ENCODE measurements at regions not wholly inside any gene's neighbourhood (a gene's known extent, or its start where the extent isn't known, plus 50 kb on each side); places are given as distances from the start of the nearest gene placed in this dataset.
"Not testable (repeated sequence)": the region's sequence is repeated elsewhere in the genome, so short reads cannot be mapped to it uniquely, and the experiment has no call there.

DNA sequence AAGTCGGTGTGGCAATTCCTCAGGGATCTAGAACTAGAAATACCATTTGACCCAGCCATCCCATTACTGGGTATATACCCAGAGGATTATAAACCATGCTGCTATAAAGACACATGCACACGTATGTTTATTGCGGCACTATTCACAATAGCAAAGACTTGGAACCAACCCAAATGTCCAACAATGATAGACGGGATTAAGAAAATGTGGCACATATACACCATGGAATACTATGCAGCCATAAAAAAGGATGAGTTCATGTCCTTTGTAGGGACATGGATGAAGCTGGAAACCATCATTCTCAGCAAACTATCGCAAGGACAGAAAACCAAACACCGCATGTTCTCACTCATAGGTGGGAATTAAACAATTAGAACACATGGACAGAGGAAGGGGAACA lies 80.6 kb upstream of the ST3GAL5 start:
- DNase-seq = not testable (repeated sequence)

- DNase-seq = not testable (repeated sequence)
Observed at GRCh38 chr2:85965770-85966169, 77.0 kb upstream of the ST3GAL5 start.

GRCh38 chr2:85963747-85964418 lies 75.1 kb upstream of the ST3GAL5 start:
- not testable (repeated sequence) for DNase-seq

DNA sequence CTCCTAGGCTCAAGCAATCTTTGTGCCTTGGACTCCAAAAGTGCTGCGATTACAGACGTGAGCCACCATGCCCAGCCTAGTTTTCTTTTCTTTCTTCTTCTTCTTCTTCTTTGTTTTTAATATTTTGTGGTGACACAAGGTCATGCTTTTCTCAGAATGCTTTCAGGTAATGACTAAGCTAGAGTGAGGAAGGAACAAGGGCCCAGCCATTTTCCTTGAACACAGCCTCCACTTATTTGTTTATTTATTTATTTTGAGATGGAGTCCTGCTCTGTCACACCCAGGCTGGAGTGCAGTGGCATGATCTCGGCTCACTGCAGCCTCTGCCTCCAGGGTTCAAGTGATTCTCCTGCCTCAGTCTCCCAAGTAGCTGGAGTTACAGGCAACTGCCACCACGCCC lies 74.3 kb upstream of the ST3GAL5 start:
- DNase-seq = peak; percentile 27

- DNase-seq = no peak
Observed at GRCh38 chr2:85961754-85962153, 73.0 kb upstream of the ST3GAL5 start.

- DNase-seq = no peak
Observed at GRCh38 chr2:85961053-85961452, 72.3 kb upstream of the ST3GAL5 start.

GRCh38 chr2:85959826-85960225 lies 71.0 kb upstream of the ST3GAL5 start:
- DNase-seq = no peak

GRCh38 chr2:85959185-85959584 lies 70.4 kb upstream of the ST3GAL5 start:
- DNase-seq = no peak

DNA sequence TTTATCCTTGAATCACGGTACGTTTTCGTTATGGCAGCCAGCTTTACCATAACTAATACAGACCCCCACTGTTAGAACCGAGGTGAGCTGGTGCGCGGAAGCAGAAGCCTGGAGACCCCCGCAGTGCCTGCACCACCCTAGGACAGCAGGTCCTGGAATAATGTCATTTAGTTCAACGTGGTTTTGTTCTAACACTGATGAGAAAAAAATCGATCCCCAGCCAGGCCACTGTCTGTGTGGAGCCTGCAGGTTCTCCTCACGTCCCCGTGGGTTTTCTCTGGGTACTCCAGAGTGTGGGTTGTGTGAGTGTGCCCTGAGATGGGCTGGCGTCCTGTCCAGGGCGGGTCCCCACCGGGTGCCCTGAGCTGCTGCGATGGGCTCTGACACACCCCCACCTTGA lies 69.9 kb upstream of the ST3GAL5 start:
- no peak for DNase-seq

GRCh38 chr2:85957256-85957655 lies 68.5 kb upstream of the ST3GAL5 start:
- no peak for DNase-seq

DNA sequence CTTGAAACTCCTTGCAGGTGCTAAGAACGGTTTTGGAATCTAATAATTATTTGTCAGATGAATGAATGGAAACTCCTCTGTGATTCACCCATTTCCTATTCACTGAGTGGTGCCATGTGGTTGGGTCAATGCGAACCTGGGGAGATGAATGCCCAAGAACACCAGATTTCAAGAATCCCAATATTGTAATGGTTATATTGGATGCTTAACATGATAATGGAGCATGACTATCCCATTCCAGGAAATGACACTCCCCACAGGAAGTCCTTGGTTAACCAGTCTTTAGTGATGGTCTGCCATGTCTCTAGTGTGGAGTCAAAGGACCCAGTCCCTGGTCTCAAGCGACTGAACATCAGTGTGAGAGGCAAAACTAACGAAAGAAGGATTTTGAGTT lies 67.9 kb upstream of the ST3GAL5 start:
- no peak for DNase-seq

DNA sequence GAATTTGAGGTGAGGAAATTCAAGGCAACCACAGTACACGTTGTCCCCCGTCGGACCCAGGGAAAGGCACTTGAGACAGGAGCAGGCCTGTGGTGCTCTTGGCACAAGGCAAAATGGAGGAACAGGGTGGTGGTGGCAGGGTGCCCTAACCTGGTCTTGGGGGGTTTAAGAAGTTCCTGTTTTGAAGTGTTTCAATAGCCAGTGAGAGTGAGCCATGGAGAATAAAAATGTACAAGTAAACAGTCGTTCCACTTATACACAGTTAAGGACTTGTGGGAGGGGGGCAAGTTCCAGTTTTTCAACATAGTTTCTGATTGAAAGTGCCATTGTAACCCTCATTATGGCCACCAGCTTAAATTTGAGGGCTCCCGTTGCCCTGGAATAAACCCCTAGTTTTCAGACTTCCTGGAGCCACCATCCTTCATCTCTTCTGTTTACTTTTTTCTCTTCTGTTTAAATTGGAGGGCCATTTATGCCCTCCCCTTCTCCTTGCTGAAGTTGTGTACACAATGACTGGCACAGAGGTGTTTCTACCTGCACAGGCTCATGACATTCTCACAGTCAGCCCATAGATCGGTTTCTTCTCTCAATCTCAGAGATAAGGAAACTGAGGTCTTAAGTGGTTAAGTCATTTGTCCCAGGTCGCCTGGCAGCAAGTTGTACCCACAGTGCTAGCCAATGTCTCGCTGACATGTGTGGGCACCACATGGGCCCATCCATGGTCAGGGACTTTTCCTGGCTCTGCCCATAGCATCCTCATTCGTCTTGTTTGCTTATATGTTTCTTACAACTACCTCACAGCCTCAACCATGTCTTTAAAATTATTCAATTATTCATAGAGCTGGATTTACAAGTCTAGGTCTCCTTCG lies 66.0 kb upstream of the ST3GAL5 start:
- DNase-seq = no peak

- no peak for DNase-seq
Observed at GRCh38 chr2:85954192-85954589, 65.4 kb upstream of the ST3GAL5 start.

GRCh38 chr2:85953476-85953875 lies 64.7 kb upstream of the ST3GAL5 start:
- no peak for DNase-seq

GRCh38 chr2:85952196-85952734 lies 63.5 kb upstream of the ST3GAL5 start:
- DNase-seq = no peak

GRCh38 chr2:85951351-85952067 lies 62.7 kb upstream of the ST3GAL5 start:
- no peak for DNase-seq

DNA sequence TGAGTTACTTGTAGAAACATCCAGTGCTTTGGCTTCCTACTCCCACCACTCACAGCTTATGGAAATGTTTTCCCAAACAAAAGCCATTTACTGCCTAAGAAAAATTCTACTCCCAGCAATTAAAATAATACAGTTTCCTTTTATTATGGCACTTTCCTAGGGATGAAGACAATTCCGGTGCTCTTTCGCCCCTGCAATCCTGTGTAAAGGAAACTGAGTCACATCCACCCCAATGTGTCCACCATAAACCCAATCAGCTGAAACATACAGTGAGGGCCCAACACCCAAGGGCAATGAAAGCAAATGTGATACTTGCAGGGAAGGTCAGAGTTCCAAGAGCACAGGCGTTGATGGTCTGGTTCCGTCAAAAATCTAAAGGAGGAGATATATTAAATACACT lies 62.0 kb upstream of the ST3GAL5 start:
- no peak for DNase-seq

DNA sequence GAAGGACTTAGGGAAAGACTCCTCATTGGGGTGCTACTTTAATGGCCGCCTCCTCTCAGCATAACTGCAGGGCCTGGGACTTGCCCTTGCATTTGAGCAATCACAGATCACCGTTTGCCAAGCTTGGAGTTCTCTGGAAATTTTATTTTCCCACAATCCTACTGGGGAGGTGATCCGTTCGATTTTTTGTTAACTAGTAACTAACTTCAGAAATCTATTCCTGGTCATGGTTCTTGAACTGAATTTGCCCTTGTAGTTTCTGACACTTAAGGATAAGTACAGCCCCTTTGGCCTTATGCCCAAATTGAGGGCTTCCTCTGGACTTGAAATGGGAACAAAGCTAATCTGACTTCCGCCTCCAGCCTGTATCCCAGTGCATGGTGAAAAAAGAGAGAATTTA lies 60.5 kb upstream of the ST3GAL5 start:
- no peak for DNase-seq

- no peak for DNase-seq
Observed at GRCh38 chr2:85947593-85947992, 58.8 kb upstream of the ST3GAL5 start.

GRCh38 chr2:85945586-85945985 lies 56.8 kb upstream of the ST3GAL5 start:
- no peak for DNase-seq

- DNase-seq = no peak
Observed at GRCh38 chr2:85945172-85945571, 56.4 kb upstream of the ST3GAL5 start.

DNA sequence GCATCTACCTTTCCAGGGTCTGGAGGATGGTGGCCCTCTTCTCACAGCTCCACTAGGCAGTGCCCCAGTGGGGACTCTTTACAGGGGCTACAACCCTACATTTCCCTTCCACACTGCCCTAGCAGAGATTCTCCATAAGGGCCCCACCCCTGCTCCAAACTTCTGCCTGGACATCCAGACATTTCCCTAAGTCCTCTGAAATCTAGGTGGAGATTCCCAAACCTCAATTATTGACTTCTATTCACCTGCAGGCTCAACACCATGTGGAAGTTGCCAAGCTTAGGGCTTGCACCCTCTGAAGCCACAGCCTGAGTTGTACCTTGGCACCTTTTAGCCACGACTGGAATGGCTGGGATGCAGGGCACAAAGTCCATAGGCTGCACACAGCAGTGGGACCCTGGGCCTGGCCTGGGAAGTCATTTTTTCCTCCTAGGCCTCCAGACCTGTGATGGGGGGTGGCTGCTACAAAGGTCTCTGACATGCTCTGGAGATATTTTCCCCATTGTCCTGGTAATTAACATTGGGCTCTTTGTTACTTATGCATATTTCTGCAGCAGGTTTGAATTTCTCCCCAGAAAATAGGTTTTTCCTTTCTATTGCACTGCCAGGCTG lies 53.7 kb upstream of the ST3GAL5 start:
- DNase-seq = no peak

DNA sequence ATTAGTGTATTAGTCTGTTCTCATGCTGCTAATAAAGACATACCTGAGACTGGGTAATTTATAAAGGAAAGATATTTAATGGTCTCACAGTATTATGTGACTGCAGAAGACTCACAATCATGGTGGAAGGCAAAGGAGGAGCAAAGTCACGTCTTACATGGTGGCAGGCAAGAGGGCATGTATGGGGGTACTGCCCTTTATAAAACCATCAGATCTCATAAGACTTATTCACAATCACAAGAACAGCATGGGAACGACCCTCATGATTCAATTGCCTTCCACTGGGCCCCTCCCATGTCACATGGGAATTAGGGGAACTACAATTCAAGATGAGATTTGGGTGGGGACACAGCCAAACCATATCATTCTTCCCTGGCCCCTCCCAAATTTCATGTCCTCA lies 52.7 kb upstream of the ST3GAL5 start:
- DNase-seq = not testable (repeated sequence)
